CD14-positive monocyte (primary cell): ENCODE measurements at regions not wholly inside any gene's neighbourhood (a gene's known extent, or its start where the extent isn't known, plus 50 kb on each side); places are given as distances from the start of the nearest gene placed in this dataset.

ENCODE experiments used
- DNase-seq, 3 donors: peaks; one replicate each; pipeline ENCODE4 v3.0.0-alpha.2; 2011 to 2022
- H2AFZ ChIP-seq: 2 replicates; pipeline ENCODE4 v1.6.0; 2012; ENCODE audit warnings: mild to moderate bottlenecking, low read depth, low read length, inconsistent platforms; ENCODE audit not compliant: insufficient read depth, poor library complexity, severe bottlenecking
- H3K27ac ChIP-seq, 2 donors: 1 replicate in 1 of 2; 2 replicates in 1 of 2; pipeline ENCODE4 v1.5.1; 2012 to 2013; ENCODE audit warnings: low read length in 2 of 2, control low read depth in 1 of 2, inconsistent platforms in 1 of 2, low read depth in 1 of 2, mild to moderate bottlenecking in 1 of 2
- H3K27me3 ChIP-seq, 2 donors: one replicate each; pipeline versions ENCODE4 v1.6.0 to v1.6.1; 2011 to 2013; ENCODE audit warnings: low read length in 2 of 2; ENCODE audit not compliant: control insufficient read depth in 2 of 2, insufficient read depth in 2 of 2
- H3K36me3 ChIP-seq, 2 donors: replicated peaks in 1 of 2; 1 replicate in 1 of 2; 2 replicates in 1 of 2; pipeline versions ENCODE4 v1.5.1 to v1.6.1; 2012 to 2013; ENCODE audit warnings: low read length in 2 of 2, control low read depth in 1 of 2, inconsistent platforms in 1 of 2, mild to moderate bottlenecking in 1 of 2; ENCODE audit not compliant: insufficient read depth in 2 of 2, control insufficient read depth in 1 of 2
- H3K4me1 ChIP-seq, 2 donors: 1 replicate in 1 of 2; 2 replicates in 1 of 2; pipeline versions ENCODE4 v1.5.1 to v1.6.1; 2012 to 2013; ENCODE audit warnings: low read length in 2 of 2, control low read depth in 1 of 2, inconsistent platforms in 1 of 2, mild to moderate bottlenecking in 1 of 2, moderate library complexity in 1 of 2; ENCODE audit not compliant: insufficient read depth in 2 of 2, control insufficient read depth in 1 of 2
- H3K4me2 ChIP-seq: replicated peaks from 2 replicates; pipeline ENCODE3; 2012; ENCODE audit warnings: low read length, moderate library complexity, mild to moderate bottlenecking; ENCODE audit not compliant: poor library complexity, severe bottlenecking; ENCODE audit errors: extremely low read depth
- H3K4me3 ChIP-seq, 3 experiments: fragments of 200-600 bp in 1 of 3; sonication (generic) in 1 of 3; replicated peaks in 1 of 3; 1 replicate in 2 of 3; 2 replicates in 1 of 3; pipeline ENCODE4 v1.5.1; 2011 to 2013; ENCODE audit warnings: low read length in 3 of 3, mild to moderate bottlenecking in 3 of 3, control low read depth in 2 of 3, low read depth in 2 of 3, inconsistent platforms in 1 of 3, moderate library complexity in 1 of 3
- H3K79me2 ChIP-seq: 2 replicates; pipeline ENCODE4 v1.6.0; 2012; ENCODE audit warnings: mild to moderate bottlenecking, control low read depth, inconsistent platforms, low read length, moderate library complexity; ENCODE audit not compliant: insufficient read depth
- H3K9ac ChIP-seq: 2 replicates; pipeline ENCODE4 v1.6.0; 2017; ENCODE audit warnings: low read length, mild to moderate bottlenecking; ENCODE audit not compliant: insufficient read depth, poor library complexity, severe bottlenecking
- H3K9me3 ChIP-seq, 2 donors: replicated peaks in 1 of 2; 1 replicate in 1 of 2; 2 replicates in 1 of 2; pipeline versions ENCODE4 v1.5.1 to v1.6.1; 2012 to 2013; ENCODE audit warnings: low read length in 2 of 2, control low read depth in 1 of 2; ENCODE audit not compliant: control insufficient read depth in 1 of 2, insufficient read depth in 1 of 2
- H4K20me1 ChIP-seq: 2 replicates; pipeline ENCODE4 v1.6.0; 2012; ENCODE audit warnings: mild to moderate bottlenecking, low read length, control low read depth, moderate library complexity; ENCODE audit not compliant: insufficient read depth
- H3K27ac Mint-ChIP-seq, 7 donors: one replicate each; pipeline ENCODE4 v1.8.0; 2020; ENCODE audit warnings: mild to moderate bottlenecking in 7 of 7, mixed read lengths in 7 of 7, moderate library complexity in 6 of 7, inconsistent platforms in 2 of 7
- H3K27me3 Mint-ChIP-seq, 3 donors: one replicate each; pipeline ENCODE4 v1.8.0; 2021 to 2022; ENCODE audit warnings: low read depth in 3 of 3, mild to moderate bottlenecking in 3 of 3, mixed read lengths in 3 of 3, moderate library complexity in 3 of 3, inconsistent platforms in 1 of 3
- H3K36me3 Mint-ChIP-seq, 2 donors: one replicate each; pipeline ENCODE4 v1.8.0; 2020; ENCODE audit warnings: mixed read lengths in 2 of 2, inconsistent platforms in 1 of 2, mild to moderate bottlenecking in 1 of 2
- H3K4me1 Mint-ChIP-seq: one replicate; pipeline ENCODE4 v1.8.0; 2020; ENCODE audit warnings: mild to moderate bottlenecking, mixed read lengths
- H3K4me3 Mint-ChIP-seq, 2 donors: one replicate each; pipeline ENCODE4 v1.8.0; 2020; ENCODE audit warnings: mild to moderate bottlenecking in 2 of 2, mixed read lengths in 2 of 2, moderate library complexity in 1 of 2
- H3K9me3 Mint-ChIP-seq, 7 donors: one replicate each; pipeline ENCODE4 v1.8.0; 2020 to 2022; ENCODE audit warnings: mixed read lengths in 7 of 7, mild to moderate bottlenecking in 6 of 7, moderate library complexity in 6 of 7, inconsistent platforms in 2 of 7
- CTCF ChIP-seq: fragments of 200-600 bp; IDR thresholded peaks from one replicate; pipeline ENCODE4 v1.8.0; 2022; ENCODE audit warnings: antibody characterized with exemption, mild to moderate bottlenecking
- WGBS: methylation state at CpG from one replicate; pipeline ENCODE4 v1.1.5; 2013; ENCODE audit warnings: missing lambda C conversion rate; ENCODE audit not compliant: insufficient coverage; 5-methylcytosine and 5-hydroxymethylcytosine counted together
- intact Hi-C, 2 donors: fragments of 100-400 bp; cut with micrococcal nuclease; formaldehyde crosslinking; loops; one replicate each; pipeline versions ENCODE4 v1.15.0 to v1.15.1; 2023

- Mint-ChIP-seq H3K27me3 (no peaks in the 10 kb centered on the region), H3K27ac (no peak overlapping the region), H3K4me1 (no peaks in the 10 kb centered on the region), H3K9me3 (peaks cover 0 to 9% (median 2%) of the 10 kb centered on the region in 7 donors), H3K36me3 (no peaks in the 10 kb centered on the region), H3K4me3 (no peak overlapping the region)
- Histone ChIP-seq H3K27ac (no peak overlapping the region), H4K20me1 (no peaks in the 10 kb centered on the region), H3K79me2 (no peaks in the 10 kb centered on the region), H3K4me2 (no peak overlapping the region), H3K9me3 (peaks cover 6 to 7% of the 10 kb centered on the region in 2 donors), H3K27me3 (no peaks in the 10 kb centered on the region), H3K36me3 (no peaks in the 10 kb centered on the region), H3K9ac (no peak overlapping the region), H3K4me1 (no peaks in the 10 kb centered on the region), H3K4me3 (no peak overlapping the region), H2AFZ (no peak overlapping the region)
- intact Hi-C loops = no loop called here
- WGBS = 74% methylated on average over 3 of the region's 3 CpGs
- no peak for DNase-seq
- no peak for TF ChIP-seq CTCF
These were observed 1672.4 kb downstream of the KCNT2 start for GRCh38 chr1:194935864-194936263.

GRCh38 chr1:194931166-194931565 is 1677.1 kb downstream of the KCNT2 start:
- 60% methylated on average over 1 of the region's 1 CpG for WGBS

More at GRCh38 chr1:194931166-194931565, 1677.1 kb downstream of the KCNT2 start:
- no peak overlapping the region for H2AFZ ChIP-seq
- Mint-ChIP-seq H3K27me3 (no peaks in the 10 kb centered on the region), H3K27ac (no peak overlapping the region), H3K9me3 (peaks cover 0 to 4% (median 1%) of the 10 kb centered on the region in 7 donors), H3K36me3 (no peaks in the 10 kb centered on the region), H3K4me3 (no peak overlapping the region), H3K4me1 (no peaks in the 10 kb centered on the region)
- H4K20me1 ChIP-seq = no peaks in the 10 kb centered on the region
- intact Hi-C loops = no loop called here
- no peaks in the 10 kb centered on the region for H3K79me2 ChIP-seq
- H3K9me3 ChIP-seq = peaks cover 3 to 7% of the 10 kb centered on the region in 2 donors
- no peaks in the 10 kb centered on the region for H3K4me1 ChIP-seq
- H3K36me3 ChIP-seq = no peaks in the 10 kb centered on the region
- no peaks in the 10 kb centered on the region for H3K27me3 ChIP-seq
- no peak overlapping the region for H3K4me2 ChIP-seq
- no peak for DNase-seq
- no peak overlapping the region for H3K27ac ChIP-seq
- H3K9ac ChIP-seq = no peak overlapping the region
- no peak for TF ChIP-seq CTCF
- no peak overlapping the region for H3K4me3 ChIP-seq
